ENCODE measurements at regions not wholly inside any gene's neighbourhood (a gene's known extent, or its start where the extent isn't known, plus 50 kb on each side); places are given as distances from the start of the nearest gene placed in this dataset.

DNA sequence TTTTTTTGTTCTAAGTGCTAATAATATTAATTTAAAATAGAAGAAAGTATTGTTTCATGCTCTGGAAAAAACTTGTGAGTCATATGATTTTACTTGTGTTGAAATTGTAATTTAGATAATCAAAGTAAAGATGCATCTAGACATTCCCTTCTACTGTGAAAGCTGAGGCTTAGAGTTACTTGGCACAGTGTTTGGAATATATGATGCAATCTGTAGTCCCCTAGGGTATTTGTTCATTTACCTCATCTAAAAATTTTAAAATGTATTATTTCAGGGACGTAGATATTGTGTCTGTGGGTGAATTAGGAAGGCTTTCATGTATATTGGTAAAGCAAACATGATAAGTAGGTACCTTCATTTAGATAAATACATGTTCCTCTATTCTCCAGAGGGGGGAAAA, 793.5 kb upstream of the CNTN5 start:
- TF ChIP-seq CTCF (IDR thresholded peaks at IDR 0.05) (no peak), POLR2AphosphoS5 (IDR thresholded peaks at IDR 0.05) (no peak)

Data from breast epithelium (tissue), 3 donors.